Common myeloid progenitor, CD34-positive (primary cell): ENCODE measurements at regions not wholly inside any gene's neighbourhood (a gene's known extent, or its start where the extent isn't known, plus 50 kb on each side); places are given as distances from the start of the nearest gene placed in this dataset.

Experiments used
- CTCF ChIA-PET: fragments of 350-600 bp; sonication (Branson Sonifier 250); formaldehyde crosslinking; loops from one replicate; lab custom pipeline; 2021; ENCODE audit warnings: antibody characterized with exemption; lab: Charles Lee
- POLR2A ChIA-PET: fragments of 350-600 bp; sonication (Branson Sonifier 250); formaldehyde crosslinking; loops from one replicate; lab custom pipeline; 2021; ENCODE audit warnings: antibody characterized with exemption; lab: Charles Lee
- DNase-seq, 3 donors: peaks; one replicate each; pipeline versions ENCODE4 v3.0.0 to v3.0.0-alpha.2; 2013
- H3K27ac ChIP-seq, 2 experiments: 1 replicate in 1 of 2; 2 replicates in 1 of 2; pipeline ENCODE4 v1.7.0; 2013; ENCODE audit warnings: inconsistent platforms in 2 of 2, low read length in 2 of 2, mild to moderate bottlenecking in 2 of 2, low read depth in 1 of 2, moderate library complexity in 1 of 2; ENCODE audit not compliant: severe bottlenecking in 2 of 2, insufficient read depth in 1 of 2, poor library complexity in 1 of 2
- H3K27me3 ChIP-seq, 5 experiments: replicated peaks in 2 of 5; 1 replicate in 3 of 5; 2 replicates in 2 of 5; pipeline versions ENCODE4 v1.6.1 to v1.7.0; 2013; ENCODE audit warnings: low read length in 4 of 5, mild to moderate bottlenecking in 2 of 5, moderate library complexity in 2 of 5, inconsistent platforms in 1 of 5; ENCODE audit not compliant: insufficient read depth in 5 of 5, control insufficient read depth in 4 of 5
- H3K36me3 ChIP-seq, 4 experiments: 1 replicate in 2 of 4; 2 replicates in 2 of 4; pipeline versions ENCODE4 v1.6.1 to v1.7.0; 2013; ENCODE audit warnings: low read length in 3 of 4, control low read depth in 1 of 4, mild to moderate bottlenecking in 1 of 4; ENCODE audit not compliant: control insufficient read depth in 4 of 4, insufficient read depth in 4 of 4
- H3K4me1 ChIP-seq, 4 experiments: 1 replicate in 3 of 4; 2 replicates in 1 of 4; pipeline versions ENCODE4 v1.6.1 to v1.7.1; 2013; ENCODE audit warnings: low read length in 3 of 4, mild to moderate bottlenecking in 3 of 4, control low read depth in 1 of 4, inconsistent platforms in 1 of 4, moderate library complexity in 1 of 4; ENCODE audit not compliant: control insufficient read depth in 4 of 4, insufficient read depth in 4 of 4; ENCODE audit errors: control extremely low read depth in 1 of 4
- H3K4me3 ChIP-seq, 7 experiments: 1 replicate in 4 of 7; 2 replicates in 3 of 7; pipeline versions ENCODE4 v1.5.1 to v1.7.0; 2013; ENCODE audit warnings: mild to moderate bottlenecking in 7 of 7, low read length in 6 of 7, moderate library complexity in 6 of 7, inconsistent platforms in 2 of 7, low read depth in 2 of 7, control low read depth in 1 of 7; ENCODE audit not compliant: insufficient read depth in 4 of 7, control insufficient read depth in 1 of 7; ENCODE audit errors: extremely low read depth in 1 of 7
- H3K9me3 ChIP-seq, 5 experiments: 1 replicate in 4 of 5; 2 replicates in 1 of 5; pipeline versions ENCODE4 v1.6.1 to v1.7.1; 2013; ENCODE audit warnings: low read length in 4 of 5, mild to moderate bottlenecking in 2 of 5, inconsistent platforms in 1 of 5, low read depth in 1 of 5, moderate library complexity in 1 of 5; ENCODE audit not compliant: control insufficient read depth in 4 of 5, insufficient read depth in 2 of 5; ENCODE audit errors: control extremely low read depth in 1 of 5
- WGBS: methylation state at CpG from one replicate; pipeline ENCODE4 v1.1.5; 2013; ENCODE audit not compliant: insufficient coverage; 5-methylcytosine and 5-hydroxymethylcytosine counted together

DNA sequence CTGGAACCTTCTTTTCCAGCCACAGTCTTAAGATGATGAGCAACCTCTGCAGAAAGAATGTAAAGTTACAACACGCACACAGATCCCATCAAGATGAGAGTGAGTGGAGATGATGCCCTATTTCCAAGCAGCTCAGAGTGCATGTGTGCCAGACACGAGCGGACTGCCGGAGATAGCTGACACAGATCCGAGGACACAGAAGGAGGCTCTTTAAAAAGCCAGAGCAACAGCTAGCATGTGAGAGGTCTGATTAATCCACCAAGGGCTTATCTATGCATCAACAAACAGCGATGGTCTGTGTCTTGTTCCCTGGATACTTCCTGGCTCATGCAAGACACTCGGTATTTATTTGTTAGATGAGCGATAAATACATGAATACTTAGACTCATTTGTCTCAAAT lies 128.6 kb upstream of the DLG1 start:
- POLR2A ChIA-PET: no interaction called here

DNA sequence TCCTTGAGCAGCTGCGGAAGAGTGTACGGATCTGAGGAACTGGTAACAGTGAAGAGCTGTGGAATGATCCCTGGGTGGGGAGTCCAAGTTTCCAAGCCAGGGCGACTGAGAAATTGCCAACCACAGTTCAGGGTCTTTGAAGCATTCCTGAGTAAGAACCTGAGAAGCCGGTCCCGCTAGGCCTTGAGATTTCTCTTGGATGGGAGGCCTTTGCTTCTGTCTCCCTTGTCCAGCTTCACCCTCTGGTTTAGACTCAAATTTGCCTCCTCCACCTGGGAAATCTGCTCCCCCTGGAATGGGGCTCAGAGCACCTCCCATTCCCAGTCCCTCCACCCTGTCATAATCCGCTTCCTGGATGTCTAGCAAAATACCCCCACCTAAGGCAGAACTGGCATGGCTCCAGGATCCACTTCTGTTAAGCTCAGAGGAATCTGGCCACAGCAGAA lies 127.7 kb upstream of the DLG1 start:
- DNase-seq: no peak
- Histone ChIP-seq H3K4me1 (peaks cover 0 to 10% (median 2%) of the 10 kb centered on the region in 4 experiments), H3K27me3 (peaks cover 0 to 16% (median 3%) of the 10 kb centered on the region in 5 experiments), H3K4me3 (no peak overlapping the region), H3K36me3 (no peaks in the 10 kb centered on the region), H3K27ac (no peak overlapping the region), H3K9me3 (no peaks in the 10 kb centered on the region)
- ChIA-PET POLR2A (no interaction called here), CTCF (no interaction called here)
- WGBS: 97% methylated on average over 6 of the region's 6 CpGs

More for the DNA sequence above, 128.6 kb upstream of the DLG1 start:
- 100% methylated on average over 6 of the region's 8 CpGs for WGBS
- Histone ChIP-seq H3K27me3 (peaks cover 0 to 16% (median 7%) of the 10 kb centered on the region in 5 experiments), H3K9me3 (no peaks in the 10 kb centered on the region), H3K27ac (no peak overlapping the region), H3K4me3 (no peak overlapping the region), H3K36me3 (no peaks in the 10 kb centered on the region), H3K4me1 (peaks cover 0 to 10% (median 2%) of the 10 kb centered on the region in 4 experiments)
- no peak for DNase-seq
- CTCF ChIA-PET: no interaction called here

DNA sequence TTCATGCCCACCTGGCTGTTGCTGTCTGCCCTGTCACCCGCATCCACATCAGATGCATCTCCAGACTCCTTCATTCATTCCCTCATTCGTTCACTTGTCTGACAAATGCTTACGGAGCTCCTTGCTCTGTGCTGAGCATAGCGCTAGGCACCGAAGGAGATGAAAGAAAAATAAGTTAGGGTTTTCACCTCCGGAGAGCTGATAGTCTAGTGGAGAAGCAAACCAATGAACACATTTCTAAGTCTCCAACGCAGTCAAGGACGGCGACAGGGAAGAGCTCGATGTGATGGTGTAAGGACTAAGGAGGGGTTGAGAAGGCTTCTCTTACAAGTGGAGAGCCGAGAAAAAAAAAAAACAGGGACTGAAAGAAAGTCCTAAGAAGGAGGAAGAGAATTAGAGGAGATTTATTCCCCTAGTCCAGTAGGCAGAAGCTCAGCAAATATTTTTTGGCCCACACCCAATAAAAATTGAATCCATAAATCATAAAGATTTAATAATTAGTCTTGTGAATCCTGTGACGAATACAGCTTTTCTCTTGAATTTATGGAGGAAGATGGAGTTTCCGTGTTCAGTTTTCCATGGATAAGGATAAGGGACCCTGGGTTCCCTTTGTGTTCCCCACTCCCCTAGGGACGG lies 127.2 kb upstream of the DLG1 start:
- no peak overlapping the region for H3K4me3 ChIP-seq
- DNase-seq: no peak
- ChIA-PET CTCF (interaction anchor here (0.8 kb wide), 1 partner anchor 19 kb away, joined by 3 read pairs; no protein-coding TSS in a partner anchor), POLR2A (no interaction called here)
- peaks cover 0 to 10% (median 2%) of the 10 kb centered on the region in 4 experiments for H3K4me1 ChIP-seq
- no peaks in the 10 kb centered on the region for H3K36me3 ChIP-seq
- no peak overlapping the region for H3K27ac ChIP-seq
- peaks cover 0 to 16% (median 2%) of the 10 kb centered on the region in 5 experiments for H3K27me3 ChIP-seq
- WGBS: 88% methylated on average over 12 of the region's 14 CpGs
- no peaks in the 10 kb centered on the region for H3K9me3 ChIP-seq

DNA sequence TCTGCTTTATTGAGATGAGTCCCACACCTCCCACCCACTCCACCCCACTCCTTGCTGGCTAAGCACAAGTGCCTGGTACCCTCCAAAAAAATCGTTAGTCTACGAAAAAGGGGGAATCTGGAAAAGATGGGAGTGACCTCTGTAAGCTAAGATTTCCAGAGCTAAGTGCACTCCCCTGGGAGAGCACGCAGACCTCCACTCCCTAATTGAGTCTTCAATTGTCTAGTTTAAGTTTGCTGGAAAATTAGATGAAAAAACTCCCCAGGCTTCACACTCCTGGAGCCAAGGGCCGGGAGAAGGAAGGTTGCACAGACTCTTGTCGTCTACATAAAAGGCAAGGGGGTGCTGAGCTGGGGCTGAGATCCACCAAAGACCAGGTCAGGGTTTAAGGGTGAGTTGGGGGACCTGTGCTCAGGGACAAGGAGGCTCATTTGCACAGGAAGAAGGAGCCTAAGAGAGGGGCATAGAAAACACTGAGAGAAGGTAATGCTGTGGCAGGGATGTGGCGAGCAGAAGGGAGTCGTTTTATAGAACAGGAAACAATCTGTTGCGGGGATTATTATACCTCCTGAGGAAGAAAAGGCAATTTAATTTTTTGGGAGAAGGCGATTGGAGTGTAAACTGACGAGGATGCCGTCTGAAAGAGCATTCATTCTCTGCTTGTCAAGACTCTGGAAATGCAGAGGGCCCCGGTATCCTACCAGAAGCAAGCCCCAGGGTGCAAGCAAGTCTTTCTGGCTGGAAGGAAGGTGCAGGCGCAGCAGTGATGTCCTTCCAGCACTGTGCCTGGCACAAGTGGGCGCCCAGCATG lies 126.5 kb upstream of the DLG1 start:
- H3K27me3 ChIP-seq: peaks cover 0 to 16% (median 0%) of the 10 kb centered on the region in 5 experiments
- CTCF ChIA-PET: interaction anchor here (0.8 kb wide), 1 partner anchor 20 kb away, joined by 3 read pairs; no protein-coding TSS in a partner anchor

DNA sequence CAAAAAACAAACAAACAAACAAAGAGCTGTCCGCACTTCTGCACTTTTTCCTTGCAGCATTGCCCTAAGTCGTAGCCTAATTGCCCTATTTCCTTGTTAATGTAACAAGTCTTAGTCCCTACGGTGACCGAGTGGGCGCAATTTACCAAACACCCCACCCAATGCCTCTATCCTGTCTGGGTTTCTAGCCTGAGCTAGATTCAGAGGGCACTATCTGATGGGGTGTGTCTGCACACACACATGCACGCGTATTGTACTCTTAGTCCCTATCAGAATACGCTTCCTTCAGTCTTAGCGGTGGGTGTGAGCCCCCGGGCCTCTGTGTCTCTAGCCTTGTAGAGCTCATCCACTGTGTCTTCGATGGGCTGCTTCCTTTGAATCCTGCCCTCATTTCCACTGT lies 125.9 kb upstream of the DLG1 start:
- no peak overlapping the region for H3K4me3 ChIP-seq
- ChIA-PET CTCF (interaction anchor here (1.1 kb wide), 1 partner anchor 8 kb away, joined by 3 read pairs; no protein-coding TSS in a partner anchor), POLR2A (no interaction called here)
- no peaks in the 10 kb centered on the region for H3K9me3 ChIP-seq
- DNase-seq: peak in 2 of 3 donors; percentile 12 to 19
- no peaks in the 10 kb centered on the region for H3K36me3 ChIP-seq
- H3K27ac ChIP-seq: no peak overlapping the region
- H3K4me1 ChIP-seq: peaks cover 0 to 6% (median 2%) of the 10 kb centered on the region in 4 experiments
- 69% methylated on average over 10 of the region's 11 CpGs for WGBS
- peaks cover 0 to 16% (median 0%) of the 10 kb centered on the region in 5 experiments for H3K27me3 ChIP-seq

More for the DNA sequence above, 126.5 kb upstream of the DLG1 start:
- H3K27ac ChIP-seq: no peak overlapping the region
- no peaks in the 10 kb centered on the region for H3K9me3 ChIP-seq
- peaks cover 0 to 8% (median 2%) of the 10 kb centered on the region in 4 experiments for H3K4me1 ChIP-seq
- POLR2A ChIA-PET: no interaction called here
- H3K36me3 ChIP-seq: no peaks in the 10 kb centered on the region
- no peak overlapping the region for H3K4me3 ChIP-seq
- WGBS: 86% methylated on average over 11 of the region's 14 CpGs
- no peak for DNase-seq

DNA sequence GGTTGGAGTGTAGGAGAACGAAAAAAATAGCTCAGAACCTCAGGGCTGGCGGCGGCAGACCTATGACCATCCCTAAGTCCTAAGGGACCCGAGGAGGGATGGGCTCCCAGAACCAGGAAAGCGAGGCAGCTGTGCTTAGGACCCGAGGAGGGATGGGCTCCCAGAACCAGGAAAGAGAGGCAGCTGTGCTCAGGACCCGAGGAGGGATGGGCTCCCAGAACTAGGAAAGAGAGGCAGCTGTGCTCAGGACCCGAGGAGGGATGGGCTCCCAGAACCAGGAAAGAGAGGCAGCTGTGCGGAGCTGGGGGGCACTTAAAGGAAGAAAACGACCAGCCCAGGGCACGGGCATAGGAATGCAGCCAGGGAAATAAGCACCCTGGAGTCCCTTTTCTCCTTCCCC lies 125.0 kb upstream of the DLG1 start:
- ChIA-PET POLR2A (no interaction called here), CTCF (interaction anchor here (1.1 kb wide), 1 partner anchor 9 kb away, joined by 3 read pairs; no protein-coding TSS in a partner anchor)
- WGBS: 82% methylated on average over 7 of the region's 11 CpGs

More for the DNA sequence above, 125.0 kb upstream of the DLG1 start:
- H3K36me3 ChIP-seq: no peaks in the 10 kb centered on the region
- H3K27me3 ChIP-seq: peaks cover 0 to 22% (median 3%) of the 10 kb centered on the region in 5 experiments
- no peaks in the 10 kb centered on the region for H3K9me3 ChIP-seq
- H3K4me3 ChIP-seq: no peak overlapping the region
- DNase-seq: no peak
- H3K4me1 ChIP-seq: peaks cover 0 to 6% (median 2%) of the 10 kb centered on the region in 4 experiments
- no peak overlapping the region for H3K27ac ChIP-seq
